Activated CD8-positive, alpha-beta memory T cell treated with anti-CD3 and anti-CD28 coated beads, Interleukin-2, amount 50 U/mL, for 24 hours (primary cell): ENCODE measurements at regions not wholly inside any gene's neighbourhood (a gene's known extent, or its start where the extent isn't known, plus 50 kb on each side); places are given as distances from the start of the nearest gene placed in this dataset.

ENCODE experiments used
- DNase-seq: peaks from one replicate; pipeline ENCODE4 v3.0.0-alpha.2; 2020; ENCODE audit errors: extremely low read depth

DNA sequence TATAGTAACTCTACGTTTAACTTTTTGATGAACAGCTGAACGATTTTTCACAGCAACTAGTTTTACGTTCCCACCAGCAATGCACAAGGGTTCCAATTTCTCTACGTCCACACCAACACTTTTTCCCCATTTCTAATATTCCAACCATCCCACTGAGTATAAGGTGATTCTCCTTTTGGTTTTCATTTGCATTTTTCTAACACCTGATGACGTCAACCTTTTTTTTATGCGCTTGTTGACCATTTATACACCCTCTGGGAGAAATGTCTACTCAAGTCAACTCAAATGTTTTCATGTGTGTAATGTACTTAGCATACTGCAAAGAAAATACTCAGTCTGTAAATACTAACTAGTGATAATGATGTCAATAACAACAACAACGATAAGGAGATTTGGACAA lies 177.2 kb upstream of the TENM3 start:
- DNase-seq = no peak

DNA sequence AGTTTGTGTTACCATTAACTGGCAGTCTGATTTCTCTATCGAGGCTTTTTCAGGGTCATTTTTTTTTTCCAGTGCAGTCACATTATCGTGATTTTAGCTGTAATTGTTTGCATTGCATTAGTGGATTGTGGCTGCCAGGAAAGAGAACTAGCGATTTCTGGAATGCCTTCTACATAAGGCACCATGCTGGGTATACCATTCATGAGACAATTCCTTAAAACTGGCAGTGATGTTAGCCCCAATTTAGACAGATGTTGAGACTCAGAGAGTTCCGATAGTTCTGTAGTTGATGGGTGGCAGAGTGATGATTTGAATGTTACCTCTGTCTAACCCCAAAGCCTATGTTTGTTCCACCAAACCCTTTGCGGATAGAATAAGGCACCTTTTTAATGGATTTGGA lies 175.4 kb upstream of the TENM3 start:
- DNase-seq = no peak

DNA sequence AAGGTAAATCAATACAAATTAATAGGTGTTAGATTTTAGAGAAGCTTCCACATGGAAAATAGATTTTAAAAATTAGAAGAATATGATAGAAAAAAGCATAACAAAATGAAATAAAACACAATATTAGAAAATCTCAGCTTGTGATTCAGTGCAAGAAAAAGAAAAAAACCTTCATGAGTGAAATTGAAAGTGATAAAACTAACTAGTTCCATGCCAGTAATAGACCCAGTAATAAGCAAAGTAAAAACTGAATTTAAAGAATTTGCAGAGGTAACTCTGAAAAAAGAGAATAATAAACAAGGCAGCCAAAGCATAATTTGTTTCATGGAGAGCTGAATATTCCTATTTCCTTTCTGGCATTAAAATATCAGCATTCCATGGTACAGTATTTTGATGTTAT lies 174.3 kb upstream of the TENM3 start:
- no peak for DNase-seq

DNA sequence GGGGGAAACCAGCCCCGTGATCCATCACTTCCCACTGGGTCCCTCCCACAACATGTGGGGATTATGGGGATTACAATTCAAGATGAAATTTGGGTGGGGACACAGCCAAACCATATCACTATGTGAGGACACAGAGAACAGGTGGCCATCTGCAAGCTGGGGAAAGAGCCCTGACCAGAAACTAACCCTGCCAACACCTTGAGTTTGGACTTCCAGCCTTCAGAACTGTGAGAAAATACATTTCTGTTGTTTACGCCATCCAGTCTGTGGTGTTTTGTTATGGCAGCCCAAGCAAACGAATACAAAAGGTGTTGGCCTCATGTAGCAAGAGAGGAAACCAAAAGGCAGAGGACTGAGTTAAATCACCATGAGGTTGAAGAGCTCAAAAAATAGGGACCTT lies 169.9 kb upstream of the TENM3 start:
- DNase-seq = no peak

DNA sequence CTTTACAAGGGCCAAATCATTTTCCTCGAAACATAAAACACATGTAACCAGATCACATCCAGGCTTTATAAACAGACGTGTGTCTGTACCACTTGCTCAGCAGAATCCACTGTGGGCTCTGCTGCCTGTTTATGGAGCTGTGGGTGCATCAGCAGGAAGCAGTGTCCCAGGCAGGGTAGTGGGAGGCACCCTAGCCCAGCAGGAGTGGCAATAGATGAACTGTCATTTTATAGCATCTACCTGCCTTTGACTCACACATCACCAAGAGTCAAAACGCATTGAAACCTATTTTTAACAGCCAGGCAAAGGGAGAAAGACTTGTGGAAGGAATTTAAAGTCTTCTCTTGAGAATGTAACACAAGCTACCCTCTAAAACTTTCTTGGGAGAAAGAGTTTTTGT lies 169.1 kb upstream of the TENM3 start:
- DNase-seq = no peak

DNA sequence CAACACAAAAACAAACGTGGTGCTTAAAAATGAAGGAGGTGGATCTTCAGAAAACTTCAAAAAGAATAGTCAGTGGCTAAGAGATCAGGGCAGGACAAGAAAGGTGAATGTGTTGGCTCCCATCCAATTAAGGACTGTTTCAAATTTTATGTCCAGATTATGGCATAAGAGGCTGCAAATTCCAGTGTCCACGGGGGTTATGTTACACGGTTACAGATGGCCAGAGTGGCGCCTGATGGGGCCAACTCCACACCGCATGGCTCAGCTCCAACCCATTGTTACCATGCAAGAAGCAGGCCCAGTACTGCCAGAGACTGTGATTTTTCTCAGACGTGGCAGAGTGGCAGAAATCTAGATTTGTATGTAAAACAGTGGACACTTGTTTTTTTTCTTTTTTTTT lies 168.4 kb upstream of the TENM3 start:
- DNase-seq = no peak

DNA sequence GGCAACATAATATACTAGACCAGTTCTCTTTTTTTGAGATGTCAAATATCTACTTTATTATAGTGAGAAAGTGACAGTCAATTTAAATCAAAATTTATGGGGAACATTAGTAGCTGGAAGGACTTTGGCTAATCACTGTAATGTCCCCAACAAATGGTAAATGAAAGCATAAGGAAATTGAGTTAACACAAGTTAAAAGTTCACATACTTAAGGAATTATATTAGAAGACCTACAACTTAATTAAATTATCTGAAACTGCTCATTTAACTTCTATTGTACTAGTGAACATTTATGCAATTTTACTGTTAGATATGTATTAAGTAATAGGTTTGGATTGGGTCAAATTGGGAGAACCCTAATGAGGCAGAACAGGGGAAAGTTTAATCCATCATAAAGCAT lies 160.3 kb upstream of the TENM3 start:
- no peak for DNase-seq

DNA sequence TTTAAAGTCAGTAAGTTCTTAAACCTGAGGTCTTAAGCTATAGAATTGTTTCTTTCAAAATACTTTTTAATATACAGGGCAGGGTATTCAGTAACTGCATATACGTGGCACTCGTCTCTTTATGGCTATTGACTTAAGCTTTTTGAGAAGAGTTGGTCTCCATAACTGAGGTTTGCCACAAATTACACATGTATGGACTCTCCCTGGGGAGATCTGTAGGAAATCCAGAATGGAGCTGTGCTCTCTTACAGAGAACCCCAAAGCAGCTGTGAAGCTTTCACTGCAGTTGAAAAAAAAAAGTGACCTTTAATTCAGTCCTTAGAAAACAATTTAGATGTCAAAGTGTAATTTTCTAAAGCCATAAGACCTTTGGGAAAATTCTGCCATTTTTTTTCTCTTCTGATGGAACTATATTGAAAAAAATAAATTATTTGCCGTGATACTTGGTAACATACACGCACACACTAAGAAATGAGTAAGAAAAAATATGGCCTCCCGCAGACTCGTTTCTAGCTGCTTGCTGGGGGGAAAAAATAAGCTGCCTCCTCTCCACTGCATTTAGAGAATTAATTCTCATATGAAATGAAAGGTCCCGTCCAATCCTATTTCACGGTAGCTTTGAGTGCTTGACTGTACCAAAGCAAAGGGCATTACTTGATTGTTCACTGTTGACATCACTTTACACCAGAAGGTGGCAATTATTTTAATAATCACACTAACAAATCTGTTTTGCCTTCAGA lies 159.4 kb upstream of the TENM3 start:
- DNase-seq = no peak

DNA sequence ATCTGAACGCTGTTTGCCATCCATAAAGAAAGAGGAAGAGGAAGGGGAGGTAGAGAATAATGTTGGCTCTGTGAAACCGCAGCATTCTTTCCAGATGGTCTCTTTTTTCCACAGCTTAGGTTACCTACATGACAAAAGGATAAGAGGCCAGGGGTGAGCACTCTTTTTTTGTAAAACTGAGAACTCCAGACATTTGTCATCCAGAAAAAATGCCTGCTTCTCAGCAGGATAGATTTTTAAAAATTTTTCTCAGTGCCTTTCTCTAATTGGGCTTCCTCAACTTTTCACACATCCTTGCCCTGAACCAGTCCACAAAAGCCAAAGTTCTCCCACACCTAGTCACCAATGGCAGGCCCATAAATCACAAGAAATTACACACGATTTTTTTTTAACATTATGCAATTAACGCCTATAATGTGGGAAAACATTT lies 158.1 kb upstream of the TENM3 start:
- DNase-seq = no peak

DNA sequence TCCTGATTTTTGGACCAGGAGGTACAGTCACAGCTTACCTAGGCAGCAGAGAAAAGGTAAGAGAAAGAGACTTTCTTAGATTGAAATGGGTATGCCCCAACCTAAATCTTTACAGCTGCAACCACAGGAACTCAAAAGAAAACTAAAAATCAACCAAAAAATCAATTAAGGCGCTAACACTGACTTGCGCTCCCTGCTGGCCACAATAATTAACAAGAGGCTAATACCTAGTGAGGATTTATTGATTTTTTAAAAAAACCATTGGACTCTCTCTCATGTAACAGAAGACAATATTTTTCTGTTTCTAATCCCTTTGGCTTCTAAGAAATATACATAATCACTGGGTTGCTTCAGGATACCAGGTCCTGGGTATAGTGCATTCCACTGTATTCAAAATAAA lies 153.9 kb upstream of the TENM3 start:
- no peak for DNase-seq

DNA sequence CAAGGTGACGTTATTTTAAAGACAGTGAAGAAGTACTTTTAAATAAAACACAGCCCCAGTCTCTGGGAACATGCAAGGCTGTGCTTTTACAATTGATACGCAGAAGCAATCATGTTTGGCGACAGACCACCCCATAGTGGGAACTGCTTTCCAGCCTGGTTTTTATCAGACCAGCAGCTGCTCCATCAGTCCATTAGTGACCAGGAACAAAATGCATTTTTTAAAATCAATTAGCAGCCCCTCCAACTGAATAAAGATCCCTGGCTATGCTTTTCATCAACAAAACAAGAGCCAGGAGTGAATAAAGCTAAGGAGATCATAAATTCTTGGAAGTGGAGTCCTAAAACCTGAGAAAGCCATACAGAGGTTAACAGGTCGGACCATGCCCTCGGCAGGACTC lies 153.0 kb upstream of the TENM3 start:
- no peak for DNase-seq

DNA sequence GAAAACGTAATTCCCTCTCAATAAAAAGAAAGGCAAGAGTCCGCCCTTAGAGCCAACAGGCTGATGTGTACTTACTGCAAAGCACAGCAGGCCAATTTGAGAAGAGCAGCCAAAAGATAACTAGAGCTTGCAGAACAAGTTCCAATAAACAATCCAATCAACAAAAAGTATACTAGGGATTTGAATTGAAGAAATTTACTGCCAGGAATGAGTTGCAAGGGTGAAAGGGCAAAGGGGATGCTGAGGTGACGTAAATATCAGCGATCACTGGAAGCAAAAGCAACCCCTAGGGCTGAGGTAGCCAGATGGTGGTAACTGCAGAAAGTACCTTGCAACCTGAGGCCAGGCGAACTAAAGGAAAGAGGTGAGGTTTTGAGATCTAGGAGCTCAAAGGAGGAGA lies 152.1 kb upstream of the TENM3 start:
- DNase-seq = no peak

DNA sequence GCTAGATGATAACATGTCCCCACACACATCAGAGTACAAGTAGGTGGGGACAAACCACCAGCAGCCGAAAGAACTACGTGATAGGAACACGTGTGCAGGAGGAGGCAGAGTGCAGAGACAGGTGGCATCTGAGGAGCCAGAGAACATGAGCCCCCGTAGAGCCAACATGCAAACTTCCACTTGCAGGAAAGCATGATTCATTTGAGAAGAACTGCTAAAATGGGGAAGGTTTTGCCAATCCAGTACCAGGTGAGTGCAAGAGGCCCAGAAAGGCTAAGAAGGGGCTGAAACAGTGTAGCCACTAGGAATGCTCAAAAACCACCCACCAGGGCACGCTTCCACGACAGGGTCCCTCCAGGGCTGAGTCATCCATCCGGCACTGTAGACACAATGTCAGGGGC lies 149.8 kb upstream of the TENM3 start:
- DNase-seq = no peak

DNA sequence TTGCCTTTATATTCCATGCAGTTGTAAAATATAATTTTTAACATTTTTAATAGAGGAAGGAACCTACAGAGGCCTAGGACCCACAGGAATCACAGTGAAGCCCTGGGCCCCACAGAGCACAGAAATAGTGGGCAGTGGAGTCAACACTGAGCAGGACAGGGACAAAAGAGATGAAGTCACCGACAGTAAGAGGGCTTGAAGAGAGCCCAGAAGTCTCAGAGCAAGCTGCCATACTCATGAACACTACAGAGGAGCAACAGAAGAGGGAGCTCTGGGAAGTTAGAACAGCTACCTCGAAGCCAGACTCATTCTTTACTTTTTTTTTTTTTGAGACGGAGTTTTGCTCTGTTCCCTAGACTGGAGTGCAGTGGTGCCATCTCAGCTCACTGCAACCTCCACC lies 149.3 kb upstream of the TENM3 start:
- no peak for DNase-seq

DNA sequence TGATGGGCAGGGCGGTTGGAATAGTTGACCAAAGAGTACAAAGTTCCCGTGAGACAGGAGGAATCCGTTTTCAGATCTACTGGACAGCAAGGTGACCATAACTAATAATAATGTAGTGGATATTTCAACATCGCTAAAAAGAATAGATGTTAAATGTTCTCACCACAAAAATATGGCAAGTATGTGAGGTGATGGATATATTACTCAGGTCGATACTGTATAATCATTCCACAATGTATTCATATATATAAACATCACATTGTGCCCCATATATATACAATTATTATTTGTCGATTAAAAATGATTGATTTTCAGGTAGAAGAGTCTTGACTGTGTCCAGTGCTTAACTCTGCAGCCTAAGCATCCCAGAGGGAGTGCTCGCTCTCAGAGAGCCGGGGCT lies 141.6 kb upstream of the TENM3 start:
- DNase-seq = no peak

DNA sequence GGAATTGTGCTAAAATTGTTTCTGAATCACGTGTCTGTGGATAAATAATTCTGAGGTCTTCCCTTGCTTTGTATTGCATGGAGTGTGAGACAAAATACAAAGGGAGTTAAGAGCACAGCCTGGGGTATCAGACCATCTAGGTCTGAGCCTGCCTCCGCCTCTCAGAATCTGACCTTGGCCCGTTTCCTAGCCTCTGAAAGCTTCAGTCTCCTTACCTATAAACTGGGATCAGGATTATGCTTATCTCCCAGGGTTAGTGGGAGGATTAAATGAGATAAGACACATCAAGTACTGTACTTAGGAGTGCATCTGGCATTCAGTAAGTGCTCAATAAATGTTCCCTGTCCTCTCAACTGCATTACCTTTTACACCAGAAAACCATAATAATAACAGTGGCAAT lies 140.6 kb upstream of the TENM3 start:
- DNase-seq = no peak

DNA sequence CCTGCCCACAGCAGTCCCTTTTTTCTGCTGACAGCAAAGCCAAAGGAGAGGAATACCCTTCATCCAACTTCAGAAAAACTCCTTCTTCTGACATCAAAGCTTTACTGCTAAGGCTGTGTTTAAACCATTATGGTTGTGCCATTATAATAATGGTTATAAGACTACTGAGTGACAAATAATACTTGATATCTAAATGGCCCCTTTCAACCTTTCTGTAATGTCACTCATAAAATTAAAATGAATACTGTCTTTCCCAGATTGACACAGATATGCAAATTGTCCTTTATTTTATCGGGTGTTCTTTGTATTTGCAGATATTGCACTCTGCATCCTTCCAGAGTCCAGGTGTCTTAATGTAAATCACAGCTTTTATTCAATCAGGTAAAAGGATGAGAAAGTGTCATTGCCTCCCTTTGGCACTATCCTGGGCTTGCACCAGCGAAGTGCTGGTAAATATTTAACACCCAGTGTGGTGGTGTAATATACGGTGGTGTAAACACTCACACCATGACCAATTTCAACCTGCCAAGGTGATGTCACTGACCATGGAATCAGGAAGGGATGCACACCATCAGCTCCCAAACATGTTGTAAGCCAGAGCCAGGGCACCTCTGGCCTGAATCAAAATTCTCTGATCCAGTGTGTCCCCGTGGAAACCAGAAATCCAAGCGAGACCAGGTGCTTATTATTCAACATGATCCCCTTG lies 139.4 kb upstream of the TENM3 start:
- DNase-seq = no peak

DNA sequence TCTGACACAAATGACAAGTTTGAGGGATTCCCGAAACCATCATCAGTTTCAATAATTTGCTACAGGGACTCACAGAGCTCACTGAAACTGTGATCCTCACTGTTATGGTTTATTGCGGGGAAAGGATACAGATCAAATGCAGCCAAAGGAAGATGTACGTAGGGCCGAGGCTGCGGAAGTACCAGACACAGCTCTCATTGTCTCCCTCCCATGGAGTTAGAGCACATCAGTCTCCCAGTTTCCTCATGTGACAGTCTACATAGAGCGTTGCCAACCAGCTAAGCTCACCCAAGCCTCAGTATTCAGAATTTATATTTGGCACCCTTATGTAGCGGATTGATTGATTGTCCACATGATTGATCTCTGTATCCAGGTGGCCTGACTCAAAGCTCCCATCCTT lies 137.8 kb upstream of the TENM3 start:
- DNase-seq = no peak

DNA sequence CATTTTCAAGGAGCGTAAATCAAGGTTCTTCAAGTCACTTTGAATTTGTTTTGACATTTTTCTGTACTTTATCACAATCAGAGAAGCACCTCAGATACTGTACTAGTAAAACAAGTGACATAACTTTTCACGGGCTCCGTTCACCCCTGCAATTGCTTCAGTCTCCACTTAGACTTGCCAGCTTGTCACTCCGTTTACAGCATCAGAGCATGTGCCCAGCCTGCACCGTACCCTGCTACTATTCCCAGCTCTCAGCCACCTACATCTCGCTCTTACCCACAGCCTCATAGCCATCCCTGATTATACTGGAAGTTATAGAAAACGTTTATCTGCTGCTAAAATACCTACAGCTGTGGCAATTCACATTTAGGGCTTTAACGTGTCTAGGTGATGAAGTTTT lies 135.3 kb upstream of the TENM3 start:
- DNase-seq = no peak

DNA sequence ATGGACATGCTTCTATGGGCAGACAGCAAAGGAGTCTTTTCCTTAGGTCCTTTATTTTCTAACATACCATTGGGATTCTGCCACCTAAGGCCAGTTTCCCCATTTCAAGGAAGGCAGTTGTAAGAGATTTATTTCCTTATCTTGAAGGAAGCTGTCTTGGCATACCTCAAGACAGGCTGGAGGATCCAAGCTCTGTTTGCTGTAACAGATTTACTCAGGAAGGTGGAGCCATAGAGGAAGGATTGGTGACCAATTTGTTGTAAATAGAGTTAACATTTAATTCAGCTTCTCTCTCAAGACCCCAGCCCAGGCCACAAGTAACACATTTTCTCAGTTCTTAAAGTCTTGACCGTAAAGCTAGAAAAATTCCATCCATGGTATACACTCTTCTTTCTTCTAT lies 131.6 kb upstream of the TENM3 start:
- no peak for DNase-seq

DNA sequence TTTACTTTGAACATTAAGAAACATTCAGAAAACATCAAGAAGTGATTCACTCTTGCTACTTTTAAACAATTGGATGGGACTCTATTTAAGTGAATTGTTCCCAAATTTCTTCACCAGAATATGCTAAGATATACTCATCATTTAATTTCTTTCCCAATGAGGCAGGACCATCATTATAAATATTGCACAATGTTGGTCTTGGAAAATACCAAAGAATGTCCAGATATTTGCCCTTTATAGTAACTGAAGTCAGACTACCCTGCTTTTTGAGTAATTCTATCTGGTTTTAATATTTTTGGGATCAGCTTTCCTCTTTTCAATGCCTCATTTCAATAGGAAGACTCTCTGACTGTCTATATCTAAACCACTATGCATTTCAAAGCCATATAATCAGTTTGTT lies 129.4 kb upstream of the TENM3 start:
- no peak for DNase-seq

DNA sequence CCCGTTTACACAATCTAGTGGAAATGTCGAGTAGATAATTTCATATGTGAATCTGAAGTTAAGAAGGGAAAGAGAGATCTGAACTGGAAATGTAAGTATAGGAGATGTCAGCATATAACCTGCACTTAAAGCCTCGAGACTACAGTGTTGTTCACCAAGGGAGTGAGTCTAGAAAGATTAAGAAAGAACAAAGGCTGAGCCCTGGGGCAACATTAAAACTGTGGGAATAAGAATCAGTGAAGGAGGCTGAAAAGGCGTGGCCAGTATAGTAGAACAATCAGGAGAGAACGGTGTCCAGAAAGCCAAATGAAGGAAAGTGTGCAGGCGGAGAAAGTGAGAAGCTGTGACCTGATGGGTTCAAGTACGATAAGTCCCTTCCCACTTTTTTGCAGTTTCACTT lies 118.8 kb upstream of the TENM3 start:
- no peak for DNase-seq

DNA sequence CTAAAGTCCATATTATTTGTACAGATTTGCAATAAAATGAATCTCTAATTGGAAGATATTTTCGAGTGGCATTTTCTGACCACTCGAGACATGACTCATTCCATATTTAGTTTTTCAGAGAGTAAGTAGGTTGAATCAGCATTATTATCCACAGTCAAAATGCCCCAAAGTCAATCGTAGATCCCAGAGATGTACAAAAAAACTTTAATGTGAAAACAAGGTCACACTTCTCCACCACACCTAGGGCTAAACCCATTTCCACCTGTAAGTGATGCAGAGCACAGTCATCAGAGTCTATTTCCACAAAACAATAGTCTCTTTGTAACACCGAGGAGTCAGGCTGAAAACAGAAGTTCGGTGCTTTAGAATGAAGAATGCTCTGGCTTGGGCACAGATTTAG lies 117.1 kb upstream of the TENM3 start:
- DNase-seq = no peak

DNA sequence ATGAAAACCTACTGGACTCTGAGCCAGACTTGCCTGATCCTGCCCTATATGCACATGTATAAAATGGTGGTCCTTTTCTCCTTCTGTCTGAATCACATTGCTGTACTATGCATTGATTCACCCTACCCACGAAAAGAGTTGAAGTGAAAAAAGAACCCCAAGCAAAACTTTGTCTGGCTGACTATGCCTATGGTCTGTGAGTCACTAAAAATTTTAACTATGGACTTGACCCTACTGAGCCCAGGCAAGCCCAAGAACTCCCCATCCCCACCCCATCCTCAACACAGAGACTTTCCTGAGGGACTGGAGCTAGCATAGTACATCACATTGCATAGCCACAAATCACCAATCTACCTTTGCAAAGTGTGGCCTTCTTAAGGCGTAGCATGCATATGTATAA lies 116.6 kb upstream of the TENM3 start:
- no peak for DNase-seq
